Right lobe of liver (tissue), 4 donors: ENCODE measurements at regions not wholly inside any gene's neighbourhood (a gene's known extent, or its start where the extent isn't known, plus 50 kb on each side); places are given as distances from the start of the nearest gene placed in this dataset.

ENCODE experiments used
- CTCF ChIP-seq, 4 donors: fragments of 200-600 bp in 3 of 4; fragments of 450-650 bp in 1 of 4; IDR thresholded peaks; one replicate each; pipeline versions ENCODE4 v1.5.1 to v1.8.0; 2016 to 2022; ENCODE audit warnings: antibody characterized with exemption in 4 of 4, mild to moderate bottlenecking in 2 of 4
- POLR2A ChIP-seq: fragments of 450-650 bp; IDR thresholded peaks from one replicate; pipeline ENCODE4 v1.6.1; 2017; ENCODE audit warnings: antibody characterized with exemption, mild to moderate bottlenecking
- donor health status: DM: no; HTN: no; CAD: no.
- donor health status: DM: no; HTN: no; CAD: no.
- donor health status: DM: no; HTN: yes; CAD: no.

DNA sequence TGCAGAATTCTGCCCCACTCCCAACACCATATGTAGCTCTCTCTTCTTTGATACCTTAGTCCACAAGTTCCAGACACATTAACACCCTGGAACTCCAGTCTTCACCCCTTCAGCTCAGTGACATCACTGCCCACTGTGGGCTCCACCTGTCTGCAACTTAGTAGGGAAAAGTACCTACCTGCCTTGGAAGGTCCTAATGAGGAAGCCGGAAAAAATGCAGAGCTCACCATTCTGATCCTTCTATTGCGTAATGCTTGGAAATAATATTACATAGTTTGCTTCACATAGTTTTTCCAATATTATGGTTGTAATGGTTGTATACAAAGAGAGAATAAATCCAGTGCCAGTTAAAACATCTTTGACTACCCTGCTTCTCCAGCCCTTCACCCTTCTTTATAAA is 738.4 kb downstream of the RNF144A start:
- no peak for TF ChIP-seq CTCF (IDR thresholded peaks at IDR 0.05)
- TF ChIP-seq POLR2A = no peak
